ENCODE measurements at regions not wholly inside any gene's neighbourhood (a gene's known extent, or its start where the extent isn't known, plus 50 kb on each side); places are given as distances from the start of the nearest gene placed in this dataset.

DNA sequence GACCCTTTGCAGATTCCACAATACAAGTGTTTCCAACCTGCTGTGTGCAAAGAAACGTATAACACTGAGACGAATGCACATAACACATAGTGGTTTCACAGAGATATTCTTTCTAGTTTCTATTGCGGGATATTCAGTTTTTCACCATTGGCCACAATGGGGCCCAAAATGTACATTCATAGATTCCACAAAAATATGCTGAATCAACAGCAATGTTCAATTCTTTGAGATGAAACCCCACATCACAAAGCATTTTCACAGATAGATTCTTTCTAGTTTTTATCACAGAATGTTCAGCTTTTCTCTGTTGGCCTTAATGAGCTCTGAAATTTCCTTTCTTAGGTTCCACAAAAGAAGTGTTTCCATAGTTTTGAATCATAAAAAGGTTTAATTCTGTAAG is 2472.3 kb downstream of the TP53TG3F start:
- POLR2A ChIA-PET: no interaction called here
- CTCF ChIA-PET: no interaction called here
- intact Hi-C loops (cut with micrococcal nuclease): no loop called here
- Mint-ChIP-seq H3K27me3 (no peaks in the 10 kb centered on the region), H3K4me3 (no peak overlapping the region), H3K4me1 (ENCODE audit: low read depth) (no peaks in the 10 kb centered on the region), H3K27ac (no peak overlapping the region), H3K9me3 (peaks cover 12% of the 10 kb centered on the region), H3K36me3 (ENCODE audit: low read depth) (no peaks in the 10 kb centered on the region)
- DNase-seq (no peak), ATAC-seq (no peak)
- TF ChIP-seq, protein P1, sequence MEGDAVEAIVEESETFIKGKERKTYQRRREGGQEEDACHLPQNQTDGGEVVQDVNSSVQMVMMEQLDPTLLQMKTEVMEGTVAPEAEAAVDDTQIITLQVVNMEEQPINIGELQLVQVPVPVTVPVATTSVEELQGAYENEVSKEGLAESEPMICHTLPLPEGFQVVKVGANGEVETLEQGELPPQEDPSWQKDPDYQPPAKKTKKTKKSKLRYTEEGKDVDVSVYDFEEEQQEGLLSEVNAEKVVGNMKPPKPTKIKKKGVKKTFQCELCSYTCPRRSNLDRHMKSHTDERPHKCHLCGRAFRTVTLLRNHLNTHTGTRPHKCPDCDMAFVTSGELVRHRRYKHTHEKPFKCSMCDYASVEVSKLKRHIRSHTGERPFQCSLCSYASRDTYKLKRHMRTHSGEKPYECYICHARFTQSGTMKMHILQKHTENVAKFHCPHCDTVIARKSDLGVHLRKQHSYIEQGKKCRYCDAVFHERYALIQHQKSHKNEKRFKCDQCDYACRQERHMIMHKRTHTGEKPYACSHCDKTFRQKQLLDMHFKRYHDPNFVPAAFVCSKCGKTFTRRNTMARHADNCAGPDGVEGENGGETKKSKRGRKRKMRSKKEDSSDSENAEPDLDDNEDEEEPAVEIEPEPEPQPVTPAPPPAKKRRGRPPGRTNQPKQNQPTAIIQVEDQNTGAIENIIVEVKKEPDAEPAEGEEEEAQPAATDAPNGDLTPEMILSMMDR (IDR thresholded peaks at IDR 0.05): no peak

Data from activated CD8-positive, alpha-beta T cell treated with anti-CD3 and anti-CD28 coated beads for 36 hours (primary cell).